Activated CD8-positive, alpha-beta T cell treated with anti-CD3 and anti-CD28 coated beads for 36 hours (primary cell): ENCODE measurements at regions not wholly inside any gene's neighbourhood (a gene's known extent, or its start where the extent isn't known, plus 50 kb on each side); places are given as distances from the start of the nearest gene placed in this dataset.

Experiments
- ATAC-seq: fragments of 200-7000 bp; cut with Tn5 transposase; one replicate; pipeline ENCODE4 v1.10.0; 2021; ENCODE audit warnings: mild to moderate bottlenecking, moderate library complexity
- CTCF ChIA-PET: fragments of 350-600 bp; sonication (Branson Sonifier 250); formaldehyde crosslinking; loops from one replicate; lab custom pipeline; 2021; ENCODE audit warnings: antibody characterized with exemption; lab: Charles Lee
- POLR2A ChIA-PET: fragments of 350-600 bp; sonication (Branson Sonifier 250); formaldehyde crosslinking; loops from one replicate; lab custom pipeline; 2021; ENCODE audit warnings: antibody characterized with exemption; lab: Charles Lee
- DNase-seq: peaks from one replicate; pipeline ENCODE4 v3.0.0-alpha.2; 2020
- H3K27ac Mint-ChIP-seq: one replicate; pipeline ENCODE4 v1.8.0; 2021; ENCODE audit warnings: mild to moderate bottlenecking, mixed read lengths
- H3K27me3 Mint-ChIP-seq: one replicate; pipeline ENCODE4 v1.8.0; 2021; ENCODE audit warnings: mixed read lengths
- H3K36me3 Mint-ChIP-seq: one replicate; pipeline ENCODE4 v1.8.0; 2021; ENCODE audit warnings: low read depth, mixed read lengths
- H3K4me1 Mint-ChIP-seq: one replicate; pipeline ENCODE4 v1.8.0; 2021; ENCODE audit warnings: low read depth, mixed read lengths
- H3K4me3 Mint-ChIP-seq: one replicate; pipeline ENCODE4 v1.8.0; 2021; ENCODE audit warnings: mild to moderate bottlenecking, moderate library complexity, mixed read lengths
- H3K9me3 Mint-ChIP-seq: one replicate; pipeline ENCODE4 v1.8.0; 2021; ENCODE audit warnings: mixed read lengths
- intact Hi-C: fragments of 100-400 bp; cut with micrococcal nuclease; formaldehyde crosslinking; loops from one replicate; pipeline ENCODE4 v1.10.0; 2022
- TF ChIP-seq, protein P1 (sequence below): fragments of 200-600 bp; IDR thresholded peaks from one replicate; pipeline ENCODE4 v1.8.0; 2022; ENCODE audit warnings: antibody characterized with exemption, mild to moderate bottlenecking

DNA sequence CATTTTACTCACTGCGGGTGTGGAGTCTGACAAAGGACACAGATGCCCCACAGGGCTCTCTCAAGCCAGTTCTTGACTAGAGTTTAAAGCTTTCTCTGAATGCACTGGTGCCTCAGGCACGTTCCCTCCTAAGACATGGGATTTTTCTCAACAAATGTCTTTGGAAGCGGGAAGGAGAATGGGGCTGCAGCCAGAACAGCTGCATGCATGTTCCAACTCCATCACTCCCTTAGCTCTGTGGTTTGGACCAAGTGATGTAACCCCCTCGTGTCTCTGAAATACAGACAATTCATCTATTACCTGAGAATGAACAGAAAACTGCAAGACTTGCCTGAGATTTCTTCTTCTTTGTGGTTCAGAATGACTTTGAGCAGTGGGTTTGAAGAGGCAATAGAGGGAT is 141.7 kb upstream of the SERPINE2 start:
- ChIA-PET POLR2A (no interaction called here), CTCF (no interaction called here)
- intact Hi-C loops, result no loop called here
- H3K4me3 Mint-ChIP-seq, result no peak overlapping the region
- no peaks in the 10 kb centered on the region for H3K9me3 Mint-ChIP-seq
- TF ChIP-seq, protein P1, sequence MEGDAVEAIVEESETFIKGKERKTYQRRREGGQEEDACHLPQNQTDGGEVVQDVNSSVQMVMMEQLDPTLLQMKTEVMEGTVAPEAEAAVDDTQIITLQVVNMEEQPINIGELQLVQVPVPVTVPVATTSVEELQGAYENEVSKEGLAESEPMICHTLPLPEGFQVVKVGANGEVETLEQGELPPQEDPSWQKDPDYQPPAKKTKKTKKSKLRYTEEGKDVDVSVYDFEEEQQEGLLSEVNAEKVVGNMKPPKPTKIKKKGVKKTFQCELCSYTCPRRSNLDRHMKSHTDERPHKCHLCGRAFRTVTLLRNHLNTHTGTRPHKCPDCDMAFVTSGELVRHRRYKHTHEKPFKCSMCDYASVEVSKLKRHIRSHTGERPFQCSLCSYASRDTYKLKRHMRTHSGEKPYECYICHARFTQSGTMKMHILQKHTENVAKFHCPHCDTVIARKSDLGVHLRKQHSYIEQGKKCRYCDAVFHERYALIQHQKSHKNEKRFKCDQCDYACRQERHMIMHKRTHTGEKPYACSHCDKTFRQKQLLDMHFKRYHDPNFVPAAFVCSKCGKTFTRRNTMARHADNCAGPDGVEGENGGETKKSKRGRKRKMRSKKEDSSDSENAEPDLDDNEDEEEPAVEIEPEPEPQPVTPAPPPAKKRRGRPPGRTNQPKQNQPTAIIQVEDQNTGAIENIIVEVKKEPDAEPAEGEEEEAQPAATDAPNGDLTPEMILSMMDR, result no peak
- no peak overlapping the region for H3K27ac Mint-ChIP-seq
- H3K27me3 Mint-ChIP-seq, result peaks cover 4% of the 10 kb centered on the region
- no peaks in the 10 kb centered on the region for H3K36me3 Mint-ChIP-seq
- ATAC-seq (no peak), DNase-seq (no peak)
- H3K4me1 Mint-ChIP-seq, result no peaks in the 10 kb centered on the region

- peaks cover 7% of the 10 kb centered on the region for H3K27me3 Mint-ChIP-seq
- ChIA-PET CTCF (no interaction called here), POLR2A (no interaction called here)
- no peak overlapping the region for H3K4me3 Mint-ChIP-seq
- no peaks in the 10 kb centered on the region for H3K9me3 Mint-ChIP-seq
- no peaks in the 10 kb centered on the region for H3K36me3 Mint-ChIP-seq
- no peaks in the 10 kb centered on the region for H3K4me1 Mint-ChIP-seq
- intact Hi-C loops, result no loop called here
- TF ChIP-seq, protein P1, result no peak
- no peak overlapping the region for H3K27ac Mint-ChIP-seq
- no peak for DNase-seq
- no peak for ATAC-seq
These were observed 139.0 kb upstream of the SERPINE2 start for GRCh38 chr2:224178056-224178455.

DNA sequence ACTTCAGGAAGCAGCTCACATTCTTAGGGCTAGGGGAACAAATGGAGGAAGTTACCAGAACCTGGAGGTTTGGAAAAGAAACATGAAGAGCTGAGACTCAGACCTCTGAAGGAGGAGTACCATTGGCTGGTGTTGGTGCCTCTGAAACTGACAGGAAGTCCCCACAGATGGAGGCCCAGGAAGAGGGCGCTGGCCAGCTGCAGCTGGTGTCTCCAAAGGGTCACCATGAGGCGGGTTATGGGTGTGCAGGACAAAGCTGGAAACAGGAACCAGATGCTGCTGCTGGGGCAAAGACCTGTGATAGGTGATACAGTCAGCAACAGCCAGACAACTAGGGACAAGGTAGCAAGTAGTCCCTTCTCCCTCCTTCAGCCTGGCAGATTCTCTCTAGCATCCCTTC is 136.5 kb upstream of the SERPINE2 start:
- Mint-ChIP-seq H3K27ac (no peak overlapping the region), H3K36me3 (no peaks in the 10 kb centered on the region), H3K27me3 (peaks cover 5% of the 10 kb centered on the region), H3K9me3 (no peaks in the 10 kb centered on the region), H3K4me1 (no peaks in the 10 kb centered on the region), H3K4me3 (no peak overlapping the region)
- POLR2A ChIA-PET, result no interaction called here
- TF ChIP-seq, protein P1, result no peak
- intact Hi-C loops, result no loop called here
- ATAC-seq (no peak), DNase-seq (no peak)
- CTCF ChIA-PET, result interaction anchor here (1.0 kb wide), 1 partner anchor 194 kb away, joined by 3 read pairs; no protein-coding TSS in a partner anchor

DNA sequence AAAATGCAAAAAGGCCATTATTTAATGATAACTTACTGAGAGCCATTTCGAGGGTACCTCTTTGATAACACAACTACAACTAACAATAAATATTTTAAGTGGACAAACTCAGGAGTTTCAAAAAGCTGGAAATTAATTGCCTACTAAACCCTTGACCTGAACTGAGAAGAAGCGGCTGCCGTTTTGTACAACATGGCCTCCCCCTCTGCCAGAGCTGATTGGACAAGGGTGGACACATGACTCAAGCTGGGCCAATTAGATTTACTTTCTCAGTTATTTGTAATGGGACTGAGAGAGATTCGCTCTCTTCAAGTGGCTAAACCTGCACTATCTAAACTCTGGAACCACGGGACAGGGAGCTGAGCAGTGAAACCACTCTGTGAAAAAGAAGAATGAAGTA is 135.9 kb upstream of the SERPINE2 start:
- H3K4me1 Mint-ChIP-seq, result no peaks in the 10 kb centered on the region

GRCh38 chr2:224174521-224174920 is 135.4 kb upstream of the SERPINE2 start:
- CTCF ChIA-PET, result no interaction called here
- intact Hi-C loops, result no loop called here
- no peaks in the 10 kb centered on the region for H3K36me3 Mint-ChIP-seq
- POLR2A ChIA-PET, result no interaction called here
- H3K27ac Mint-ChIP-seq, result no peak overlapping the region
- TF ChIP-seq, protein P1, result no peak
- DNase-seq (no peak), ATAC-seq (no peak)
- H3K4me3 Mint-ChIP-seq, result no peak overlapping the region
- no peaks in the 10 kb centered on the region for H3K4me1 Mint-ChIP-seq
- H3K9me3 Mint-ChIP-seq, result no peaks in the 10 kb centered on the region
- peaks cover 3% of the 10 kb centered on the region for H3K27me3 Mint-ChIP-seq

More for the DNA sequence above, 135.9 kb upstream of the SERPINE2 start:
- H3K9me3 Mint-ChIP-seq, result no peaks in the 10 kb centered on the region
- H3K4me3 Mint-ChIP-seq, result no peak overlapping the region
- TF ChIP-seq, protein P1, result no peak
- POLR2A ChIA-PET, result no interaction called here
- DNase-seq, result no peak
- H3K27ac Mint-ChIP-seq, result no peak overlapping the region
- H3K36me3 Mint-ChIP-seq, result no peaks in the 10 kb centered on the region
- intact Hi-C loops, result no loop called here
- no peak for ATAC-seq
- CTCF ChIA-PET, result interaction anchor here (1.0 kb wide), 1 partner anchor 194 kb away, joined by 3 read pairs; no protein-coding TSS in a partner anchor
- H3K27me3 Mint-ChIP-seq, result peaks cover 3% of the 10 kb centered on the region
